ENCODE measurements at regions not wholly inside any gene's neighbourhood (a gene's known extent, or its start where the extent isn't known, plus 50 kb on each side); places are given as distances from the start of the nearest gene placed in this dataset.

GRCh38 chr5:85717203-85717563 is 900.6 kb upstream of the COX7C start:
- Histone ChIP-seq H3K9ac (ENCODE audit: low read depth in 1 of 2, low read length in 2 of 2) (peak overlapping the region in 1 of 2 donors; percentile 42), H3K27me3 (ENCODE audit: control insufficient read depth in 4 of 4, insufficient read depth in 4 of 4, low read length in 3 of 4) (no peaks in the 10 kb centered on the region), H3K9me3 (ENCODE audit: control insufficient read depth in 4 of 4, low read length in 3 of 4) (no peaks in the 10 kb centered on the region), H3K36me3 (ENCODE audit: control insufficient read depth in 4 of 4, insufficient read depth in 3 of 4, low read depth in 1 of 4, low read length in 3 of 4) (no peaks in the 10 kb centered on the region), H3K4me3 (ENCODE audit: low read depth in 1 of 3, low read length in 3 of 3) (peak overlapping the region in 1 of 3 donors; percentile 8), H3K27ac (ENCODE audit: low read depth in 1 of 2, low read length in 2 of 2) (peak overlapping the region; percentile 85 to 95), H3K4me1 (ENCODE audit: control insufficient read depth in 4 of 4, insufficient read depth in 4 of 4, low read length in 3 of 4) (peaks cover 0 to 12% (median 3%) of the 10 kb centered on the region in 4 donors)
- 50% methylated on average over 1 of the region's 1 CpG for WGBS
- no peak for DNase-seq (ENCODE audit: low spot score)
- TF ChIP-seq RAD21 (IDR thresholded peaks at IDR 0.05), result no peak
- TF ChIP-seq CTCF (IDR thresholded peaks at IDR 0.05; ENCODE audit: low read depth, low read length, missing input control), result peak; percentile 0
- no peak for TF ChIP-seq RXRA (IDR thresholded peaks at IDR 0.05)
- TF ChIP-seq GABPA (IDR thresholded peaks at IDR 0.05 in 1 of 2, conservative IDR thresholded peaks at IDR 0.05 in 1 of 2), result no peak
- no peak for TF ChIP-seq FOXA1 (IDR thresholded peaks at IDR 0.05)

- TF ChIP-seq FOXA2 (IDR thresholded peaks at IDR 0.05) (no peak), ATF3 (IDR thresholded peaks at IDR 0.05) (no peak), FOXA1 (IDR thresholded peaks at IDR 0.05) (no peak), ZBTB33 (IDR thresholded peaks at IDR 0.05) (no peak), MAX (IDR thresholded peaks at IDR 0.05) (no peak), CTCF (IDR thresholded peaks at IDR 0.05; ENCODE audit: low read depth, low read length, missing input control) (no peak), SP1 (IDR thresholded peaks at IDR 0.05) (no peak), TAF1 (conservative IDR thresholded peaks at IDR 0.05) (no peak), HNF4A (conservative IDR thresholded peaks at IDR 0.05) (no peak), REST (IDR thresholded peaks at IDR 0.05) (no peak), YY1 (IDR thresholded peaks at IDR 0.05) (no peak), RAD21 (IDR thresholded peaks at IDR 0.05) (no peak), NR2F2 (IDR thresholded peaks at IDR 0.05) (no peak), EGR1 (IDR thresholded peaks at IDR 0.05; ENCODE audit: low read depth in 2 of 2) (no peak), JUND (IDR thresholded peaks at IDR 0.05) (no peak), GABPA (IDR thresholded peaks at IDR 0.05 in 1 of 2, conservative IDR thresholded peaks at IDR 0.05 in 1 of 2) (no peak), HNF4G (IDR thresholded peaks at IDR 0.05) (no peak)
- Histone ChIP-seq H3K4me3 (ENCODE audit: low read depth in 1 of 3, low read length in 3 of 3) (no peak overlapping the region), H3K27me3 (ENCODE audit: control insufficient read depth in 4 of 4, insufficient read depth in 4 of 4, low read length in 3 of 4) (no peaks in the 10 kb centered on the region), H3K9me3 (ENCODE audit: control insufficient read depth in 4 of 4, low read length in 3 of 4) (no peaks in the 10 kb centered on the region), H3K36me3 (ENCODE audit: control insufficient read depth in 4 of 4, insufficient read depth in 3 of 4, low read depth in 1 of 4, low read length in 3 of 4) (no peaks in the 10 kb centered on the region), H3K27ac (ENCODE audit: low read depth in 1 of 2, low read length in 2 of 2) (no peak overlapping the region), H3K9ac (ENCODE audit: low read depth in 1 of 2, low read length in 2 of 2) (no peak overlapping the region), H3K4me1 (ENCODE audit: control insufficient read depth in 4 of 4, insufficient read depth in 4 of 4, low read length in 3 of 4) (no peaks in the 10 kb centered on the region)
- no peak for DNase-seq (ENCODE audit: low spot score)
- 67% methylated on average over 3 of the region's 3 CpGs for WGBS
Measured at GRCh38 chr5:85732185-85732584, 885.6 kb upstream of the COX7C start.

Data from liver (tissue), 8 donors.